Pulmonary artery endothelial cell (primary cell): ENCODE measurements at regions not wholly inside any gene's neighbourhood (a gene's known extent, or its start where the extent isn't known, plus 50 kb on each side); places are given as distances from the start of the nearest gene placed in this dataset.

Experiments
- DNase-seq: peaks from one replicate; pipeline ENCODE4 v3.0.0-alpha.2; 2011; ENCODE audit warnings: low read depth, low spot score

- no peak for DNase-seq
Measured at GRCh38 chr3:151935446-151935845, 62.0 kb downstream of the SUCNR1 start.

DNA sequence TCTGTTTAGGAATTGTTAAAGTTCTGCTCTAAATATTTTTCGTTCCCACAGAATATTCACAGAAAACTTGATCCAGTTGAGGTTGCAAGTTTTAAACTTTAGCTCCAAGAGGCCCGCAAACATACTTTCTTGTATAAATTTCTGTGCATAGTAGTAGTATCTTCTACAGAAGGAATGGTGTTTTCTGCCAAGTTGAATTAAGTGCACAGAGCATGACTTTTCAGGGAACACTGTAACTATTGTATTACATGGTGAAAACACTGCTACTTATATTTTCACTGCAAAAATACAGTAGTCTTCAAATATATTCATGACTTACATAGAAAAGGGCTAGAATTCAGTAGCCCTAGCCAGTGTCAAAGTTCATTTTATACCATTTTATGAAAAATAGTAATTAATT, 67.0 kb downstream of the SUCNR1 start:
- DNase-seq: no peak

GRCh38 chr3:151943539-151943938, 70.1 kb downstream of the SUCNR1 start:
- DNase-seq: no peak

DNA sequence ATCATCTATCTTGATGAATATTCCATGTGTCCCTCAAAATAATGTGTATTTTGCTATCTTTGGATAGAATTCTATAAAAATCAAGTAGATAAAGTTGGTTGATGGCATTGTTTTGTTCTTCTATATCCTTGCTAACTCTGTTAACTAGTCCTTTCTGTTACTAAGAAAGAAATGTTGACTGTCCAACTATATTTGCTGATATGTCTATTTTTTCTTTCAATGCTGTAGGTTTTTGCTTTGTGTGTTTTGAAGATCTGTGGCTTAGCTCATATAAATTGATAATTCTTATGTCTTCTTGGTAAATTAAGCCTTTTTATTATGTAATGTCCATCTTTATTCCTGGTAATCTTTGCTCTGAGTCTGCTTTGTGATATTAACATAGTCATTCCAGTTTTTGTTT, 70.9 kb downstream of the SUCNR1 start:
- DNase-seq: no peak

- DNase-seq: no peak
Measured at GRCh38 chr3:151946606-151947005, 73.2 kb downstream of the SUCNR1 start.

- no peak for DNase-seq
Measured at GRCh38 chr3:151949706-151950105, 76.3 kb downstream of the SUCNR1 start.

DNA sequence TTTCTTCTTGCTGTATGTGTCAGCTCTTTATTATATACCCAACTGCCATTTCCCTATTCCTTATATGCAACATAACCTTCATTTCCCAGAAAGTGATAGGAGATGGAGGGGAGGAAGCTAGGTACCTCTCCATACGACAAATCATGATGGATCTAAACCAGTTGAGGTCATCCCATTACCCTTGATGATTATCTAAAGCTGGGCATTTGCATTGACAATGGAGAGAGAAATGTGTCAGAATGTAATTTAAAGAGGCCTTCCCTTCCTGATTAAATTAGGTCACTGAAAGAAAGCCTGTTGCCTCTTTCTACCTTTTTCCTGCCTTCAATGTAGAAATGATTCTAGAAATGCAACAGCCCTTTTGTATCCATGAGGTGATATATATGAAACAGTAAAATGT, 81.9 kb downstream of the SUCNR1 start:
- DNase-seq: no peak

- no peak for DNase-seq
Measured at GRCh38 chr3:151960961-151961580, 87.6 kb downstream of the SUCNR1 start.

- no peak for DNase-seq
Measured at GRCh38 chr3:151962352-151962751, 88.9 kb downstream of the SUCNR1 start.

DNA sequence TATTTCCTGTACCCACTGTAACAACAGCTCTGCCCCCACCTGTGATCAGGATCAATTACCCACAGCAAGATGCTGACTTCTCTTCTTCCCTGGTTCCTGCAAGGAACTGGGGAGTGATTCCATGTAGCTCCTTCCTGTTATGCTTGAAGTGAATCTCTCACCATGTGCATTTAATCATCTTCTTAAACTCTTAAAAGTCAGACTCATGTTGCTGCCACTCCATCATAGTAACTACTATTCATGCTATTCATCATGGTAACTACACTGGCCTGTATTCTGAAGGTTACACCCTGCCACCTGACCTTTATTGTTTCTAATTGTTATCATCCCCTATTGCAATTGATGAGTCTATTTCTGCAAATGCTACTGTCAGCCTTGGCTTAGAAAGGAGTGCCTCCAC, 89.5 kb downstream of the SUCNR1 start:
- no peak for DNase-seq

- no peak for DNase-seq
Measured at GRCh38 chr3:151964743-151965142, 91.3 kb downstream of the SUCNR1 start.

- no peak for DNase-seq
Measured at GRCh38 chr3:151969026-151969642, 95.7 kb downstream of the SUCNR1 start.

DNA sequence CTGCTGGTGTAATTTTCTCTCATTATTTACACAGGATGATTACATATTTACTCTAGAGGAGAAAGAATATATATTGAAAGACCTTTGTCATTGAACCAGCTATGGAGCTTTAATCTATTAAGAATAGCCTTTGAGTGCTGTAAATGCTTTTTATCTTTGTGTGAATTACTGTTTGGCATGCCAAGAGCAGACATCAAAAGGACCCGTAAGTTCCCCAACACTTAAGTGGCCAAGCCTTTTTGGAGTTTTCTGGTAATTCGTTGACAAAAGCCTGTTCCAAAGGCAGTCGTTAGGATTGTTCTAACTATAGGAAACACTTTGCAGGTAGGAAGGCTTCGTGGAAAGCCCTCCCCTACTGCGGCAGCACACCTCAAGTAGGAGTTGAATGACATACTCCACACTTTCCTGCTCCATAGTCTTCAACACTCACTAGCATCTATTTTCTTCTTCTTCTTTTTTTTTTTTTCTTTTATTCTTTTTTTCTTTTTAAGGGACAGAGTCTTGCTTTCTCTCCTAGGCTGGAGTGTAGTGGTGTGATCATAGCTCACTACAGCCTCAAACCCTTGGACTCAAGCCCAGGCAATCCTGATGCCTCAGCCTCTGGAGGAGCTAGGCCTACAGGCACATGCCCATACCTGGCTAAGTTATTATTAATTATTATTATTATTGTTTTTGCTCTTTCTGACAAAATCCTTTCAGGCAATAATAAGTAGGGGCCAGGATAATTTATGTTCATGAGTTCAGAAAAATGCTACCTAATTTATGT, 98.6 kb downstream of the SUCNR1 start:
- DNase-seq: no peak

DNA sequence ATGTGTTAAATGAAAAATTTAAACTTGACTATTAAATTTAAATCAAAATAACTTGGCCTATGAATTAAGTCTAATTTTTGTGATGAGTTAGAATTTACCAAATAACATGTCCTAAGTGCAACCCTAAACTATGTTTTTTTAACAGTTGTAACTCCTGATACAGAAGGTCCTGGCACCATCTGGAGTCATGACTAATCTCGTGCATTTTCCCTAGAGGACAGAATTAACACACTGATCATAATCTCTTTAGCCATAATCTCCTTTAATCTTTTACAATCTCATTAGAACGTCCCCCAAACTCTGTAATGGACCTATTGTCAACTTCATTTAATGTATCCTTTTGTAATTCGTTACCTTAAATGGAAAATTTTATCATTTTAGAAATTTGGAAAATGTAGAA, 100.6 kb downstream of the SUCNR1 start:
- peak; percentile 24 for DNase-seq

- peak; percentile 94 for DNase-seq
Measured at GRCh38 chr3:151976211-151977050, 103.0 kb downstream of the SUCNR1 start.

- DNase-seq: no peak
Measured at GRCh38 chr3:151979906-151980305, 106.5 kb downstream of the SUCNR1 start.

- DNase-seq: no peak
Measured at GRCh38 chr3:151983538-151983937, 110.1 kb downstream of the SUCNR1 start.

DNA sequence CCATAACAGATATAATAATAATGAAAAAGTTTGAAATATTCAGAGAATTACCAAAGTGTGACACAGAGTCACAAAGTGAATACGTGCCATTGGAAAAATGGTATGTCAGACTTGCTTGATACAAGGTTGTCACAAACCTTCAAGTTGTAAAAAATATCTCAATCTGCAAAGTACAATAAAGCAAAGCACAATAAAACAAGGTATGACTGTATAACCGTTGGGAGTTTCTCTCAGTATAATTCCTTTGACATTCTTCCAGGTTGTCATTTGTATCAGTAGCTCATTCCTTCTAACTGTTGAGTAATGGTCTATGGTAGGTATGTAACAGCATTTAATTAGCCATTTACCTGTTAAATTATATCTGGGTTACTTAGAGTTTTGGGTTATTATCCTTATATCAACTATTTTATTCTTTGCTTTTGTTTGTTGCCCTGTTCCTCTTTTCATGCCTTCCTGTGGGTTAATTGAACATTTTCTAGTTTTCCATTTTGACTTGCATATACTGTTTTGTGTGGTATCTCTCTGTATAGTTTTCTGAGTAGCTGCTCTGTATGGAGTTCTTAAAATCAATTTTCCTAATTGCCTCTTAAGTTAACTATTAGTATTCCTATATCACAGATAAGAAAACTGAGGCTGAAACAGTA, 112.5 kb downstream of the SUCNR1 start:
- DNase-seq: no peak

GRCh38 chr3:151987893-151988292, 114.5 kb downstream of the SUCNR1 start:
- no peak for DNase-seq

- DNase-seq: no peak
Measured at GRCh38 chr3:151989621-151990020, 116.2 kb downstream of the SUCNR1 start.

DNA sequence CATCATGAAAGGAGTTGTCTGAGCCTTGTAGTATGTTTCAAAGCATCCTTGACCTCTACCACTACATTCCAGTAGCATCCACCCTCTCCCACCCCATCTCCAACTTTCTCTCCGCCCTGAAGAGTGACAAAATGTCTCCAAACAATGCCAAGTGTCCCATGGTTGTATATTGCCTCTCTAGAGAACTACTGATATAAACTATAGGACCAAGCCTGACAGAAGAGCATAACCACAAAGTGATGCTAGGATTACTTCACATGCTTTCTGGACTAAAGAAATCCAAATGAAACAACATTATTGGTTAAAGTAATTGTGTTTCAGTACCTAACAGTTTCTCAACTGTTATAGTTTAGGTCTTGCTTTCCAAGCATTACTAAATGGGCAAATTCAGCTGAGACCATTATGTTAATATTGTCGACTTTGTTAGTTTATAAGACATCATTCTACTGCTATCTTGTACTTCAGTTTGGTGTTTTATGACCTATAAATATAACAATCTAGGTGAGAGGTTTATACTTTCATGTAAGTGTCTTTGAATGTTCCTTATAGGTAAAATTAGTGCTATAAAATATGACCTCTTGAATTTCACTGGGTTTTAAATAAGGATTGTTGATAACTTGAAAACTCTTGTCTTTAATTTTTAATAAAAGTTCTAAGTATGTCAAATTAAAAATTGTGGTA, 117.4 kb downstream of the SUCNR1 start:
- no peak for DNase-seq
